A549 (cell line): ENCODE measurements at regions not wholly inside any gene's neighbourhood (a gene's known extent, or its start where the extent isn't known, plus 50 kb on each side); places are given as distances from the start of the nearest gene placed in this dataset.

ENCODE experiments used
- ATAC-seq, 2 experiments: fragments of 200-7000 bp in 1 of 2; fragments of >200 bp in 1 of 2; cut with Nextera tagmentation in 1 of 2; cut with Tn5 transposase in 1 of 2; 3 replicates each; pipeline versions ENCODE4 v1.8.0 to v1.9.1; 2018 to 2020; ENCODE audit warnings: mild to moderate bottlenecking in 1 of 2, moderate library complexity in 1 of 2
- CTCF ChIA-PET: fragments of 300-600 bp; sonication (Branson Sonifier 250); formaldehyde crosslinking; extraction: SDS; loops from one replicate; lab custom pipeline; 2021; ENCODE audit warnings: antibody characterized with exemption, inconsistent platforms; lab: Yijun Ruan, JAX
- POLR2A ChIA-PET: fragments of 350-600 bp; formaldehyde crosslinking; extraction: SDS; loops from one replicate; lab custom pipeline; 2021; ENCODE audit warnings: antibody characterized with exemption, inconsistent platforms; lab: Yijun Ruan, JAX
- DNase-seq, 2 experiments: peaks; one replicate each; pipeline versions ENCODE4 v3.0.0 to v3.0.0-alpha.2; 2011 to 2016; ENCODE audit warnings: low read depth in 1 of 2, low spot score in 1 of 2
- FAIRE-seq: peaks from 2 replicates; lab custom pipeline; 2011; peaks lifted over from hg19 to GRCh38; lab: Jason Lieb, UNC
- H3K27ac ChIP-seq, 2 experiments: fragments of >200 bp; sonication (Bioruptor Twin); formaldehyde crosslinking; 3 replicates each; pipeline ENCODE4 v1.5.1; 2016 to 2017
- H3K4me1 ChIP-seq: fragments of >200 bp; sonication (Bioruptor Twin); formaldehyde crosslinking; 3 replicates; pipeline ENCODE4 v1.6.1; 2016
- H3K4me2 ChIP-seq: fragments of >200 bp; sonication (Bioruptor Twin); formaldehyde crosslinking; 3 replicates; pipeline ENCODE4 v1.6.1; 2016
- H3K4me3 ChIP-seq: fragments of >200 bp; sonication (Bioruptor Twin); formaldehyde crosslinking; 3 replicates; pipeline ENCODE4 v1.5.1; 2016
- H3K9me3 ChIP-seq: fragments of >200 bp; sonication (Bioruptor Twin); formaldehyde crosslinking; 3 replicates; pipeline ENCODE4 v1.6.1; 2016
- BHLHE40 ChIP-seq: IDR thresholded peaks from 2 replicates; pipeline ENCODE4 v1.6.1; 2012; ENCODE audit warnings: low read depth, low read length, inconsistent platforms
- CEBPB ChIP-seq, 2 experiments: fragments of >200 bp in 1 of 2; sonication (Bioruptor Twin) in 1 of 2; formaldehyde crosslinking in 1 of 2; IDR thresholded peaks; 2 replicates each; pipeline ENCODE4 v1.6.1; 2012 to 2016
- CHD2 ChIP-seq: fragments of 150-350 bp; IDR thresholded peaks from 2 replicates; pipeline ENCODE4 v1.6.1; 2014; ENCODE audit warnings: low read length; ENCODE audit not compliant: partially characterized antibody
- E2F6 ChIP-seq: IDR thresholded peaks from 2 replicates; pipeline ENCODE4 v1.6.1; 2012; ENCODE audit warnings: low read depth, borderline replicate concordance
- EHF ChIP-seq: fragments of 250-450 bp; sonication (Bioruptor Pico); IDR thresholded peaks from 2 replicates; pipeline ENCODE4 v1.5.0; 2020; ENCODE audit warnings: mild to moderate bottlenecking
- ESRRA ChIP-seq: fragments of 150-350 bp; IDR thresholded peaks from 2 replicates; pipeline ENCODE4 v1.6.1; 2014; ENCODE audit warnings: mild to moderate bottlenecking, low read length, borderline replicate concordance
- FOSB ChIP-seq: fragments of 250-450 bp; sonication (Bioruptor Pico); IDR thresholded peaks from 2 replicates; pipeline ENCODE4 v1.5.0; 2020; ENCODE audit warnings: mild to moderate bottlenecking, moderate library complexity
- FOSL2 ChIP-seq, 2 experiments: fragments of 450-650 bp in 1 of 2; fragments of >200 bp in 1 of 2; sonication (Bioruptor Twin) in 1 of 2; formaldehyde crosslinking; IDR thresholded peaks; 2 replicates each; pipeline versions ENCODE4 v1.5.0 to v1.6.1; 2016 to 2020; ENCODE audit warnings: mild to moderate bottlenecking in 1 of 2, moderate library complexity in 1 of 2
- GATA3 ChIP-seq: IDR thresholded peaks from 2 replicates; pipeline ENCODE4 v1.6.1; 2012; ENCODE audit warnings: borderline replicate concordance
- HDAC2 ChIP-seq: fragments of 200-600 bp; sonication (generic); IDR thresholded peaks from 2 replicates; pipeline ENCODE4 v1.6.1; 2016
- HES2 ChIP-seq: fragments of >200 bp; sonication (Bioruptor Twin); formaldehyde crosslinking; IDR thresholded peaks from 2 replicates; pipeline ENCODE4 v1.6.1; 2016
- HOXA7 ChIP-seq: fragments of 250-450 bp; sonication (Bioruptor Pico); IDR thresholded peaks from 2 replicates; pipeline ENCODE4 v1.5.0; 2020; ENCODE audit warnings: mild to moderate bottlenecking, moderate library complexity
- HOXB5 ChIP-seq: fragments of 250-450 bp; sonication (Bioruptor Pico); IDR thresholded peaks from 2 replicates; pipeline ENCODE4 v1.5.0; 2020; ENCODE audit warnings: mild to moderate bottlenecking, moderate library complexity
- JUNB ChIP-seq: fragments of >200 bp; sonication (Bioruptor Twin); formaldehyde crosslinking; IDR thresholded peaks from 2 replicates; pipeline ENCODE4 v1.6.1; 2016
- NFE2L2 ChIP-seq: fragments of 150-350 bp; conservative IDR thresholded peaks from 2 replicates; pipeline ENCODE4 v1.6.1; 2014; ENCODE audit warnings: low read length
- NR3C1 ChIP-seq: fragments of >200 bp; sonication (Bioruptor Twin); formaldehyde crosslinking; IDR thresholded peaks from 3 replicates; pipeline ENCODE4 v1.6.1; 2017
- PHF8 ChIP-seq: fragments of 200-600 bp; sonication (generic); IDR thresholded peaks from 2 replicates; pipeline ENCODE4 v1.6.1; 2016; ENCODE audit warnings: low read depth, mild to moderate bottlenecking, antibody characterized with exemption, moderate library complexity, borderline replicate concordance
- POLR2A ChIP-seq: IDR thresholded peaks from 2 replicates; pipeline ENCODE4 v1.6.1; 2012; ENCODE audit warnings: mild to moderate bottlenecking, low read length
- RAD21 ChIP-seq, 2 experiments: fragments of >200 bp in 1 of 2; sonication (Bioruptor Twin) in 1 of 2; formaldehyde crosslinking in 1 of 2; IDR thresholded peaks in 1 of 2; conservative IDR thresholded peaks in 1 of 2; 2 replicates in 1 of 2; 3 replicates in 1 of 2; pipeline ENCODE4 v1.6.1; 2012 to 2018; ENCODE audit warnings: inconsistent platforms in 1 of 2
- RARB ChIP-seq: fragments of 250-450 bp; sonication (Bioruptor Pico); IDR thresholded peaks from 2 replicates; pipeline ENCODE4 v1.8.0; 2021; ENCODE audit warnings: mild to moderate bottlenecking, moderate library complexity
- RCOR1 ChIP-seq: fragments of 150-350 bp; IDR thresholded peaks from 2 replicates; pipeline ENCODE4 v1.6.1; 2014; ENCODE audit warnings: antibody characterized with exemption, low read length, low read depth
- SMC3 ChIP-seq: fragments of >200 bp; sonication (Bioruptor Twin); formaldehyde crosslinking; IDR thresholded peaks from 3 replicates; pipeline ENCODE4 v1.6.1; 2018; ENCODE audit warnings: inconsistent platforms
- ZNF302 ChIP-seq: fragments of 250-450 bp; sonication (Bioruptor Pico); IDR thresholded peaks from 2 replicates; pipeline ENCODE4 v1.9.0; 2021; ENCODE audit warnings: inconsistent platforms, mild to moderate bottlenecking, moderate library complexity
- WGBS: methylation state at CpG from one replicate; pipeline ENCODE4 v1.1.6; 2017; ENCODE audit errors: missing lambda C conversion rate; 5-methylcytosine and 5-hydroxymethylcytosine counted together
- TF ChIP-seq, protein P1 (sequence below): fragments of 200-600 bp; sonication (generic); IDR thresholded peaks from 2 replicates; pipeline ENCODE4 v1.6.1; 2016; ENCODE audit warnings: antibody characterized with exemption, mild to moderate bottlenecking, moderate library complexity
- TF ChIP-seq, protein P2 (sequence below): fragments of 250-450 bp; sonication (Bioruptor Pico); IDR thresholded peaks from 2 replicates; pipeline ENCODE4 v1.5.0; 2020; ENCODE audit warnings: low read depth, mild to moderate bottlenecking, moderate library complexity

DNA sequence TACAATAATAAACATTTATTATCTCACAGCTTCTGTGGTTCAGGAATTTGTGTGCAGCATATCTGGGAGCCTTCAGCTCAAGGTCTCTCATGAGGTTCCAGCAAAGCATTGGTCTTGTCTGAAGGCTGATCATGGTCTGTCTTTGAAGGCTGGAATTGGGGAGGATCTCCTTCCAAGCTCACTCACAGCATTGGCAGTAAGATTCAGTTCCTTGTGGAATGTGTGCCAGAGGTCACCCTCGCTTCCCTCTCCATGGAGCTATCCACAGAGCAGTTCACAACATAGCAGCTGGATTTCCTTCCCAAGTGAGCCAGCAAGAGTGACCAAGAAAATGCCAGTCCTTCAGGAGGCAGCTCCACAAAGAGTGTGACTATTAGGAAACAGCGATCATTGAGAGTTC is 202.2 kb upstream of the ST6GAL2 start:
- ChIA-PET POLR2A (no interaction called here), CTCF (interaction anchor here (0.6 to 0.9 kb wide), 2 partner anchors 24 to 190 kb away, joined by 3 read pairs; no protein-coding TSS in a partner anchor)
- ATAC-seq = no peak
- no peak for DNase-seq
- no peak for FAIRE-seq
- 77% methylated on average over 2 of the region's 2 CpGs for WGBS
- peaks cover 17% of the 10 kb centered on the region for H3K4me1 ChIP-seq
- H3K27ac ChIP-seq = no peak overlapping the region
- H3K4me3 ChIP-seq = no peak overlapping the region
- H3K9me3 ChIP-seq = no peaks in the 10 kb centered on the region
- H3K4me2 ChIP-seq = no peak overlapping the region
- TF ChIP-seq RCOR1 (no peak), POLR2A (no peak), CHD2 (no peak), CEBPB (IDR thresholded peaks at IDR 0.05) (no peak), RAD21 (conservative IDR thresholded peaks at IDR 0.05 in 1 of 2, IDR thresholded peaks at IDR 0.05 in 1 of 2) (no peak), HDAC2 (no peak), FOSB (no peak), EHF (CRISPR knock-in tag) (no peak), ESRRA (no peak), HOXB5 (no peak)
- TF ChIP-seq, protein P1, sequence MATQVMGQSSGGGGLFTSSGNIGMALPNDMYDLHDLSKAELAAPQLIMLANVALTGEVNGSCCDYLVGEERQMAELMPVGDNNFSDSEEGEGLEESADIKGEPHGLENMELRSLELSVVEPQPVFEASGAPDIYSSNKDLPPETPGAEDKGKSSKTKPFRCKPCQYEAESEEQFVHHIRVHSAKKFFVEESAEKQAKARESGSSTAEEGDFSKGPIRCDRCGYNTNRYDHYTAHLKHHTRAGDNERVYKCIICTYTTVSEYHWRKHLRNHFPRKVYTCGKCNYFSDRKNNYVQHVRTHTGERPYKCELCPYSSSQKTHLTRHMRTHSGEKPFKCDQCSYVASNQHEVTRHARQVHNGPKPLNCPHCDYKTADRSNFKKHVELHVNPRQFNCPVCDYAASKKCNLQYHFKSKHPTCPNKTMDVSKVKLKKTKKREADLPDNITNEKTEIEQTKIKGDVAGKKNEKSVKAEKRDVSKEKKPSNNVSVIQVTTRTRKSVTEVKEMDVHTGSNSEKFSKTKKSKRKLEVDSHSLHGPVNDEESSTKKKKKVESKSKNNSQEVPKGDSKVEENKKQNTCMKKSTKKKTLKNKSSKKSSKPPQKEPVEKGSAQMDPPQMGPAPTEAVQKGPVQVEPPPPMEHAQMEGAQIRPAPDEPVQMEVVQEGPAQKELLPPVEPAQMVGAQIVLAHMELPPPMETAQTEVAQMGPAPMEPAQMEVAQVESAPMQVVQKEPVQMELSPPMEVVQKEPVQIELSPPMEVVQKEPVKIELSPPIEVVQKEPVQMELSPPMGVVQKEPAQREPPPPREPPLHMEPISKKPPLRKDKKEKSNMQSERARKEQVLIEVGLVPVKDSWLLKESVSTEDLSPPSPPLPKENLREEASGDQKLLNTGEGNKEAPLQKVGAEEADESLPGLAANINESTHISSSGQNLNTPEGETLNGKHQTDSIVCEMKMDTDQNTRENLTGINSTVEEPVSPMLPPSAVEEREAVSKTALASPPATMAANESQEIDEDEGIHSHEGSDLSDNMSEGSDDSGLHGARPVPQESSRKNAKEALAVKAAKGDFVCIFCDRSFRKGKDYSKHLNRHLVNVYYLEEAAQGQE = no peak

DNA sequence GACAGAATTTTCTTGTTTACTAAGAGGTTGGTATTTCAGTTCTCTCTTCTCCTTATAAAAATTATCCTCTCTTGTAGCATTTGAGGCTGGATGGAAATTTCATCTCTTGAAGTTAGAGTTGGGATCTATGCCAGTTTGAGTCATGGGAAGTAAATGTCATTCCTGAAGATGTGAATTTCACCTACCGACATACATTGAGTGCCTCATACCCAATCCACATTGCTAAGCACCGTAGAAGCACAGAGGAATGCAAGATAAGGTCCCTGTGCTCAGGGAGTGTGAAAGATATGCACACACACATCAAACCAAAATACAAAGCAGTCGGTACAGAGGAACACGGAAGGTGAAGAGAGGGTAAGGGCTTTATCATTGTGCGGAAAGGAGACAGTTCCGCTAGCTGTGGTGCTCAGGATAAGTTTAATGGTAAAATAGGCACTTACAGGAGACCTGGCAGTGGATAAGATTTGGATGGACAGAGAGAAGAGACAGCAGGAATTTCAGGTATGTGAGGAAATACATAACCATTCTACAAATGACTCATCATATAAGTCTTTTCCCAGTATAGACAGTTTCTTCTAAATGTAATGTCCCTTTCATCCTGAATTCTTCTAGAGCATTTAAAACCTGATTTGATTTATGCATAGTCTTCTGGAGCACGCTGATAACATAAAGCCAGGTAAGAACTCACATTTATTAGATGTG is 205.3 kb upstream of the ST6GAL2 start:
- H3K4me2 ChIP-seq = peak overlapping the region; percentile 56

DNA sequence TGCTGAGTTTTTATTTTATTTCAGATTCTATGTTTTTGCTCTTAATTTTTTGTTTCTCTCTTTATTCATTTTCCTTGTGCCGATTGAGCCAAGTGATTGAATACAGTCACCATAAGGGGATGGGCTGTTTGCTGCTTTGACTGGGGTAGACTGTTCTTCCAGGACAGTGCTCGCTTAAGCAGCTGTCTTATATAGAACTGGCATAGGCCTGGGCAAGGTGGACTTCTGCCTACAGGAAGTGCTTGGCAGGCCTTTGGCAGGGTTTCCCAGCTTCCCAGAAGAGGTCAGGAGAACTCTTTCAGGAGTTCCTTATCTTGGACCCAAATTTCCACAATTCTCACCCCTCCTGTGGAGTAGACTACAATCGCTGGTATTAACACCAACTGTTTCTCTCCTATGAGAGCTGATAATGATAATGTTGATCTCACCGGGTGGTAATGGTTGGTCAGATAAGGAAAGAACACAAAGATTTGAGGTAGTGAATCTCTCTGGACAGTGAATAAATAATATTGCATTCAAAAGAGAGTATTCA is 207.5 kb upstream of the ST6GAL2 start:
- no peak overlapping the region for H3K27ac ChIP-seq
- DNase-seq (no peak), ATAC-seq (no peak), FAIRE-seq (no peak)
- POLR2A ChIA-PET = no interaction called here
- peaks cover 17% of the 10 kb centered on the region for H3K4me1 ChIP-seq
- no peak overlapping the region for H3K4me3 ChIP-seq
- no peak overlapping the region for H3K4me2 ChIP-seq
- TF ChIP-seq HOXB5 (no peak), JUNB (no peak), ZNF302 (CRISPR knock-in tag) (no peak), HOXA7 (CRISPR knock-in tag) (no peak), CEBPB (IDR thresholded peaks at IDR 0.05) (no peak), E2F6 (no peak), HES2 (no peak), RCOR1 (no peak), PHF8 (no peak), ESRRA (no peak), SMC3 (no peak), NR3C1 (no peak), NFE2L2 (no peak), BHLHE40 (no peak)
- TF ChIP-seq, protein P2, sequence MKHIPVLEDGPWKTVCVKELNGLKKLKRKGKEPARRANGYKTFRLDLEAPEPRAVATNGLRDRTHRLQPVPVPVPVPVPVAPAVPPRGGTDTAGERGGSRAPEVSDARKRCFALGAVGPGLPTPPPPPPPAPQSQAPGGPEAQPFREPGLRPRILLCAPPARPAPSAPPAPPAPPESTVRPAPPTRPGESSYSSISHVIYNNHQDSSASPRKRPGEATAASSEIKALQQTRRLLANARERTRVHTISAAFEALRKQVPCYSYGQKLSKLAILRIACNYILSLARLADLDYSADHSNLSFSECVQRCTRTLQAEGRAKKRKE (CRISPR knock-in tag) = no peak
- 81% methylated on average over 4 of the region's 4 CpGs for whole genome bisulfite sequencing
- H3K9me3 ChIP-seq = no peaks in the 10 kb centered on the region
- CTCF ChIA-PET = no interaction called here

More for the DNA sequence above, 205.3 kb upstream of the ST6GAL2 start:
- ChIA-PET POLR2A (no interaction called here), CTCF (no interaction called here)
- DNase-seq (peak; percentile 3 to 39), FAIRE-seq (no peak), ATAC-seq (peak; percentile 62 to 88)
- H3K4me3 ChIP-seq = no peak overlapping the region
- H3K27ac ChIP-seq = peak overlapping the region in 1 of 2 experiments; percentile 70; a peak in 3 of 6 replicates
- no peaks in the 10 kb centered on the region for H3K9me3 ChIP-seq
- 34% methylated on average over 7 of the region's 7 CpGs for WGBS
- TF ChIP-seq RARB (no peak), PHF8 (no peak), HES2 (no peak), RCOR1 (no peak), FOSL2 (IDR thresholded peaks at IDR 0.05) (no peak), FOSL2 (CRISPR knock-in tag; IDR thresholded peaks at IDR 0.05) (peak; percentile 65), GATA3 (peak; percentile 47; the same call in 1 of the 2 replicates), NR3C1 (no peak), POLR2A (no peak)
- TF ChIP-seq, protein P2 (CRISPR knock-in tag) = no peak
- H3K4me1 ChIP-seq = peaks cover 17% of the 10 kb centered on the region
